Trophoblast cell (in vitro differentiated cells and primary cell): ENCODE measurements at regions not wholly inside any gene's neighbourhood (a gene's known extent, or its start where the extent isn't known, plus 50 kb on each side); places are given as distances from the start of the nearest gene placed in this dataset.

ENCODE experiments used
- DNase-seq, 2 donors: peaks; one replicate each; pipeline ENCODE4 v3.0.0-alpha.2; 2016
- H2AFZ ChIP-seq: 2 replicates; pipeline ENCODE4 v1.6.1; 2013; ENCODE audit warnings: low read length, moderate library complexity, mild to moderate bottlenecking; ENCODE audit not compliant: insufficient read depth, poor library complexity
- H2AK5ac ChIP-seq: 2 replicates; pipeline ENCODE4 v1.6.1; 2013; ENCODE audit warnings: mild to moderate bottlenecking, low read length
- H2BK120ac ChIP-seq: 2 replicates; pipeline ENCODE4 v1.6.1; 2013; ENCODE audit warnings: low read length, mild to moderate bottlenecking, moderate library complexity; ENCODE audit not compliant: insufficient read depth, poor library complexity
- H2BK12ac ChIP-seq: 2 replicates; pipeline ENCODE4 v1.6.1; 2013; ENCODE audit warnings: mild to moderate bottlenecking, low read length, moderate library complexity
- H2BK5ac ChIP-seq: 2 replicates; pipeline ENCODE4 v1.6.1; 2013; ENCODE audit warnings: low read length, low read depth, moderate library complexity, mild to moderate bottlenecking; ENCODE audit not compliant: poor library complexity
- H3K14ac ChIP-seq: 2 replicates; pipeline ENCODE4 v1.6.1; 2013; ENCODE audit warnings: mild to moderate bottlenecking, low read length
- H3K18ac ChIP-seq: 2 replicates; pipeline ENCODE4 v1.6.1; 2013; ENCODE audit warnings: mild to moderate bottlenecking, low read length
- H3K23ac ChIP-seq: 2 replicates; pipeline ENCODE4 v1.6.1; 2013; ENCODE audit warnings: low read length
- H3K27ac ChIP-seq: 2 replicates; pipeline ENCODE4 v1.5.1; 2013; ENCODE audit warnings: low read depth, mild to moderate bottlenecking, inconsistent platforms, low read length, moderate library complexity
- H3K27me3 ChIP-seq: 2 replicates; pipeline ENCODE4 v1.6.1; 2013; ENCODE audit warnings: inconsistent platforms, mild to moderate bottlenecking, low read length, moderate library complexity; ENCODE audit not compliant: insufficient read depth
- H3K36me3 ChIP-seq, 2 experiments: 1 replicate in 1 of 2; 2 replicates in 1 of 2; pipeline ENCODE4 v1.6.1; 2013; ENCODE audit warnings: low read length in 2 of 2, mild to moderate bottlenecking in 2 of 2, moderate library complexity in 1 of 2; ENCODE audit not compliant: insufficient read depth in 2 of 2, control insufficient read depth in 1 of 2
- H3K4ac ChIP-seq: 2 replicates; pipeline ENCODE4 v1.6.1; 2013; ENCODE audit warnings: low read depth, mild to moderate bottlenecking, low read length, moderate library complexity
- H3K4me1 ChIP-seq, 2 experiments: 1 replicate in 1 of 2; 2 replicates in 1 of 2; pipeline ENCODE4 v1.6.1; 2013; ENCODE audit warnings: low read length in 2 of 2, mild to moderate bottlenecking in 2 of 2, moderate library complexity in 1 of 2; ENCODE audit not compliant: insufficient read depth in 2 of 2, control insufficient read depth in 1 of 2
- H3K4me2 ChIP-seq: 2 replicates; pipeline ENCODE4 v1.6.1; 2013; ENCODE audit warnings: inconsistent platforms, mild to moderate bottlenecking, low read length, moderate library complexity
- H3K4me3 ChIP-seq: 2 replicates; pipeline ENCODE4 v1.5.1; 2013; ENCODE audit warnings: mild to moderate bottlenecking, low read depth, low read length, inconsistent platforms
- H3K79me1 ChIP-seq: one replicate; pipeline ENCODE4 v1.6.1; 2013; ENCODE audit warnings: low read length
- H3K79me2 ChIP-seq: 2 replicates; pipeline ENCODE4 v1.6.1; 2013; ENCODE audit warnings: low read length, mild to moderate bottlenecking; ENCODE audit not compliant: control insufficient read depth, insufficient read depth, poor library complexity
- H3K9ac ChIP-seq: 2 replicates; pipeline ENCODE4 v1.6.1; 2013; ENCODE audit warnings: mild to moderate bottlenecking, low read length
- H3K9me3 ChIP-seq: 2 replicates; pipeline ENCODE4 v1.6.1; 2013; ENCODE audit warnings: low read depth, mild to moderate bottlenecking, control low read depth, inconsistent platforms, low read length; ENCODE audit not compliant: insufficient read depth
- H4K12ac ChIP-seq: 2 replicates; pipeline ENCODE4 v1.6.1; 2013; ENCODE audit warnings: low read depth, mild to moderate bottlenecking, low read length, moderate library complexity
- H4K8ac ChIP-seq: 2 replicates; pipeline ENCODE4 v1.6.1; 2013; ENCODE audit warnings: low read depth, mild to moderate bottlenecking, low read length, moderate library complexity
- H4K91ac ChIP-seq: one replicate; pipeline ENCODE4 v1.6.1; 2013; ENCODE audit warnings: low read depth, mild to moderate bottlenecking, low read length, moderate library complexity
- WGBS: extraction: QIAGEN DNeasy Blood & Tissue Kit; methylation state at CpG from one replicate; pipeline ENCODE4 v1.1.7; 2013; ENCODE audit warnings: missing lambda C conversion rate; ENCODE audit not compliant: insufficient read length, insufficient coverage; ENCODE audit errors: extremely low coverage; 5-methylcytosine and 5-hydroxymethylcytosine counted together

- H3K14ac ChIP-seq: no peak overlapping the region
- no peak overlapping the region for H3K23ac ChIP-seq
- no peak overlapping the region for H2AFZ ChIP-seq
Observed at GRCh38 chr2:211026109-211026508, 469.7 kb downstream of the CPS1 start.

GRCh38 chr2:211027976-211028375 is 471.6 kb downstream of the CPS1 start:
- peaks cover 0 to 5% of the 10 kb centered on the region in 2 experiments for H3K36me3 ChIP-seq

More at GRCh38 chr2:211026109-211026508, 469.7 kb downstream of the CPS1 start:
- no peak overlapping the region for H3K4me3 ChIP-seq
- no peak overlapping the region for H2BK12ac ChIP-seq
- H3K4me2 ChIP-seq: no peak overlapping the region
- no peaks in the 10 kb centered on the region for H3K9me3 ChIP-seq
- no peak overlapping the region for H3K18ac ChIP-seq
- no peaks in the 10 kb centered on the region for H3K79me2 ChIP-seq
- DNase-seq: no peak
- no peak overlapping the region for H4K12ac ChIP-seq
- H2BK5ac ChIP-seq: no peak overlapping the region
- no peak overlapping the region for H2BK120ac ChIP-seq
- WGBS: no CpG with 5 or more reads among the region's 2 CpGs
- H3K4ac ChIP-seq: no peak overlapping the region
- H3K27me3 ChIP-seq: no peaks in the 10 kb centered on the region
- H2AK5ac ChIP-seq: no peak overlapping the region
- no peak overlapping the region for H4K8ac ChIP-seq
- H3K9ac ChIP-seq: no peak overlapping the region
- H3K36me3 ChIP-seq: peaks cover 0 to 5% of the 10 kb centered on the region in 2 experiments
- H3K27ac ChIP-seq: no peak overlapping the region
- H3K4me1 ChIP-seq: peaks cover 0 to 5% of the 10 kb centered on the region in 2 experiments
- H3K79me1 ChIP-seq: no peaks in the 10 kb centered on the region
- H4K91ac ChIP-seq: no peak overlapping the region

GRCh38 chr2:211033765-211034164 is 477.4 kb downstream of the CPS1 start:
- no peak overlapping the region for H3K18ac ChIP-seq
- no peak overlapping the region for H2BK5ac ChIP-seq
- no peak overlapping the region for H2BK120ac ChIP-seq
- H3K4me1 ChIP-seq: no peaks in the 10 kb centered on the region
- H2BK12ac ChIP-seq: no peak overlapping the region
- H3K36me3 ChIP-seq: no peaks in the 10 kb centered on the region
- WGBS: 100% methylated on average over 2 of the region's 2 CpGs
- no peaks in the 10 kb centered on the region for H3K79me2 ChIP-seq
- no peak overlapping the region for H3K4me2 ChIP-seq
- H3K23ac ChIP-seq: no peak overlapping the region
- H3K9me3 ChIP-seq: no peaks in the 10 kb centered on the region
- H3K4ac ChIP-seq: no peak overlapping the region
- peak in 1 of 2 donors; percentile 12 for DNase-seq
- H2AK5ac ChIP-seq: no peak overlapping the region
- no peaks in the 10 kb centered on the region for H3K79me1 ChIP-seq
- H3K14ac ChIP-seq: no peak overlapping the region
- H3K4me3 ChIP-seq: no peak overlapping the region
- no peaks in the 10 kb centered on the region for H3K27me3 ChIP-seq
- no peak overlapping the region for H4K8ac ChIP-seq
- H3K27ac ChIP-seq: no peak overlapping the region
- H4K12ac ChIP-seq: no peak overlapping the region
- H2AFZ ChIP-seq: no peak overlapping the region
- H4K91ac ChIP-seq: no peak overlapping the region
- no peak overlapping the region for H3K9ac ChIP-seq

More at GRCh38 chr2:211027976-211028375, 471.6 kb downstream of the CPS1 start:
- Histone ChIP-seq H2AFZ (no peak overlapping the region), H3K4ac (no peak overlapping the region), H4K12ac (no peak overlapping the region), H3K79me2 (no peaks in the 10 kb centered on the region), H3K18ac (no peak overlapping the region), H3K9ac (no peak overlapping the region), H3K4me1 (peaks cover 0 to 5% of the 10 kb centered on the region in 2 experiments), H3K27ac (no peak overlapping the region), H3K9me3 (no peaks in the 10 kb centered on the region), H3K4me3 (no peak overlapping the region), H2BK12ac (no peak overlapping the region), H2BK5ac (no peak overlapping the region), H3K27me3 (no peaks in the 10 kb centered on the region), H3K23ac (no peak overlapping the region), H4K91ac (no peak overlapping the region), H3K4me2 (no peak overlapping the region), H4K8ac (no peak overlapping the region), H3K14ac (no peak overlapping the region), H2AK5ac (no peak overlapping the region), H2BK120ac (no peak overlapping the region), H3K79me1 (no peaks in the 10 kb centered on the region)
- DNase-seq: no peak

DNA sequence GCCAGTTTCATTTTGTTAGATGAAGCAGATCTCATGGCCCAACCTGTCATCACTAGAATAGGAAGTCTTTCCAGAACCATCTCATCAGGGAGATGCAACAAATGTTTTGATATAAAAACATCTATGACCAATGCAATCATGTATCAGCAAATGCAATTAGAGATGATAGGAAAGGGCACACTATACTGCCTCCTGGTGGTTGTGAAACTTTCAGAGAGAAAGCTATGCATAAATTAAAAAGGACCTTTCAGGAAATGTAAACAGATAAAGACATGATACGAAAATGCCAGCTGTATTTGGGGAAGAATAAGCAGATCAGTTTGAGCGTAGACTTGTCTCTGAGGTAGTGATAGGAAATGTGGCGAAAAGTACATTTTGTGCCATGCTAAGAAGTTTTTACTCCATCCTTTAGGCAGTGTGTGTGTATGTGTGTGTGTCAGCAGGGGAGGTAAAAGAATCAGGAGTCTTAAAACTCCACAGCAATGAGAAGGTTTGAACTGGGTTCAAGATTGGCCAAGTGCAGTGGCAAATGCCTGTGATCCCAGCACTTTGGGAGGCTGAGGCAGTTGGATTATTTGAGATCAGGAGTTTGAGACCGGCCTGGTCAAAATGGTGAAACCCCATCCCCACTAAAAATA is 479.3 kb downstream of the CPS1 start:
- Histone ChIP-seq H3K4me1 (no peaks in the 10 kb centered on the region), H4K8ac (no peak overlapping the region), H3K27ac (no peak overlapping the region), H3K14ac (no peak overlapping the region), H3K23ac (no peak overlapping the region), H3K27me3 (no peaks in the 10 kb centered on the region), H2BK12ac (no peak overlapping the region), H3K36me3 (no peaks in the 10 kb centered on the region), H2AK5ac (no peak overlapping the region), H3K79me1 (no peaks in the 10 kb centered on the region), H3K79me2 (no peaks in the 10 kb centered on the region), H4K12ac (no peak overlapping the region), H2AFZ (no peak overlapping the region), H3K18ac (no peak overlapping the region), H2BK5ac (no peak overlapping the region), H3K4me3 (no peak overlapping the region), H3K4ac (no peak overlapping the region), H3K4me2 (no peak overlapping the region), H3K9ac (no peak overlapping the region), H2BK120ac (no peak overlapping the region), H4K91ac (no peak overlapping the region), H3K9me3 (no peaks in the 10 kb centered on the region)
- no CpG with 5 or more reads among the region's 4 CpGs for WGBS
- DNase-seq: peak in 1 of 2 donors; percentile 23
